ENCODE measurements at regions not wholly inside any gene's neighbourhood (a gene's known extent, or its start where the extent isn't known, plus 50 kb on each side); places are given as distances from the start of the nearest gene placed in this dataset.

DNA sequence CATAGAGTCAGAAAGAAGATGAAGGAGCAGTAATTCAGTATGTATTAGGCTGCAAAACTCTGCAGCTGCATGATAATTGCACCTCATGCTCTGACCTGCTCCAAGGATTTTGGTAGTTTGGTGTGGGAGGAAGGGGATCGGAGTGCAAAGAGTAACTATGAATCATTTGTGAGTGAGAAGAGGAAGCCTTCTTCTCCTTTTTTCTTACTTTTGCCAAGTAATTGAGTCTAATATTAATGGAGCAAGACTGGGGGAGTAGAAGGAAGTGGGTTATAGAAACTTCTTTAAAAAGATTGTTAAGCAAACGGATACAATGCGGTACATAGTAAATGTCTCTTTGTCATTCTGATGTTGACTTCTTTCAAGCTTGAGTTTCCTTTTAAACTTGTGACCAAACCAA lies 276.5 kb downstream of the EDEM1 start:
- TF ChIP-seq, protein P1, sequence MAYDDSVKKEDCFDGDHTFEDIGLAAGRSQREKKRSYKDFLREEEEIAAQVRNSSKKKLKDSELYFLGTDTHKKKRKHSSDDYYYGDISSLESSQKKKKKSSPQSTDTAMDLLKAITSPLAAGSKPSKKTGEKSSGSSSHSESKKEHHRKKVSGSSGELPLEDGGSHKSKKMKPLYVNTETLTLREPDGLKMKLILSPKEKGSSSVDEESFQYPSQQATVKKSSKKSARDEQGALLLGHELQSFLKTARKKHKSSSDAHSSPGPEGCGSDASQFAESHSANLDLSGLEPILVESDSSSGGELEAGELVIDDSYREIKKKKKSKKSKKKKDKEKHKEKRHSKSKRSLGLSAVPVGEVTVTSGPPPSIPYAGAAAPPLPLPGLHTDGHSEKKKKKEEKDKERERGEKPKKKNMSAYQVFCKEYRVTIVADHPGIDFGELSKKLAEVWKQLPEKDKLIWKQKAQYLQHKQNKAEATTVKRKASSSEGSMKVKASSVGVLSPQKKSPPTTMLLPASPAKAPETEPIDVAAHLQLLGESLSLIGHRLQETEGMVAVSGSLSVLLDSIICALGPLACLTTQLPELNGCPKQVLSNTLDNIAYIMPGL (CRISPR knock-in tag; IDR thresholded peaks at IDR 0.05; ENCODE audit: borderline replicate concordance in 1 of 2, low read depth in 1 of 2), result no peak
- no peak for TF ChIP-seq YY1 (IDR thresholded peaks at IDR 0.05; ENCODE audit: insufficient read depth, insufficient replicate concordance, low read depth, low read length)
- no peak for TF ChIP-seq U2AF1 (optimal IDR thresholded peaks at IDR 0.05; ENCODE audit: low read depth, low read length)
- TF ChIP-seq, protein P2, sequence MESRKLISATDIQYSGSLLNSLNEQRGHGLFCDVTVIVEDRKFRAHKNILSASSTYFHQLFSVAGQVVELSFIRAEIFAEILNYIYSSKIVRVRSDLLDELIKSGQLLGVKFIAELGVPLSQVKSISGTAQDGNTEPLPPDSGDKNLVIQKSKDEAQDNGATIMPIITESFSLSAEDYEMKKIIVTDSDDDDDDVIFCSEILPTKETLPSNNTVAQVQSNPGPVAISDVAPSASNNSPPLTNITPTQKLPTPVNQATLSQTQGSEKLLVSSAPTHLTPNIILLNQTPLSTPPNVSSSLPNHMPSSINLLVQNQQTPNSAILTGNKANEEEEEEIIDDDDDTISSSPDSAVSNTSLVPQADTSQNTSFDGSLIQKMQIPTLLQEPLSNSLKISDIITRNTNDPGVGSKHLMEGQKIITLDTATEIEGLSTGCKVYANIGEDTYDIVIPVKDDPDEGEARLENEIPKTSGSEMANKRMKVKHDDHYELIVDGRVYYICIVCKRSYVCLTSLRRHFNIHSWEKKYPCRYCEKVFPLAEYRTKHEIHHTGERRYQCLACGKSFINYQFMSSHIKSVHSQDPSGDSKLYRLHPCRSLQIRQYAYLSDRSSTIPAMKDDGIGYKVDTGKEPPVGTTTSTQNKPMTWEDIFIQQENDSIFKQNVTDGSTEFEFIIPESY (CRISPR knock-in tag; IDR thresholded peaks at IDR 0.05), result no peak
- no peak for TF ChIP-seq ZNF766 (CRISPR knock-in tag; IDR thresholded peaks at IDR 0.05; ENCODE audit: borderline replicate concordance)
- no peak for TF ChIP-seq NR2C2 (CRISPR knock-in tag; IDR thresholded peaks at IDR 0.05; ENCODE audit: borderline replicate concordance)
- no peak for TF ChIP-seq SP4 (CRISPR knock-in tag; IDR thresholded peaks at IDR 0.05)
- TF ChIP-seq ETV6 (CRISPR knock-in tag; conservative IDR thresholded peaks at IDR 0.05), result no peak
- TF ChIP-seq BRD4 (CRISPR knock-in tag; IDR thresholded peaks at IDR 0.05), result no peak
